A673 (cell line): ENCODE measurements at regions not wholly inside any gene's neighbourhood (a gene's known extent, or its start where the extent isn't known, plus 50 kb on each side); places are given as distances from the start of the nearest gene placed in this dataset.

Experiments
- BruUV-seq: library from RNA; stranded (reverse); fragments of 400-500 nt; replicated peaks from 2 replicates; lab custom pipeline; 2021; lab: Mats Ljungman, UMichigan
- CTCF ChIA-PET: fragments of 300-600 bp; sonication (Branson Sonifier 250); formaldehyde crosslinking; loops from one replicate; lab custom pipeline; 2022; ENCODE audit warnings: antibody characterized with exemption; lab: Charles Lee
- POLR2A ChIA-PET: fragments of 300-600 bp; sonication (Branson Sonifier 250); formaldehyde crosslinking; loops from one replicate; lab custom pipeline; 2022; ENCODE audit warnings: antibody characterized with exemption; ENCODE audit not compliant: low non-redundant PET; lab: Charles Lee
- DNase-seq: peaks from one replicate; pipeline ENCODE4 v3.0.0-alpha.2; 2015; ENCODE audit warnings: low spot score
- H3K27ac ChIP-seq: fragments of 200-600 bp; sonication (generic); 2 replicates; pipeline ENCODE4 v1.5.1; 2016; ENCODE audit warnings: mixed run types, low read depth, mild to moderate bottlenecking, mixed read lengths, antibody characterized with exemption, low read length; ENCODE audit not compliant: poor library complexity, severe bottlenecking
- H3K27me3 ChIP-seq: fragments of 200-600 bp; sonication (generic); replicated peaks from 2 replicates; pipeline ENCODE4 v1.6.1; 2017; ENCODE audit warnings: mixed run types, low read depth, mild to moderate bottlenecking, mixed read lengths, antibody characterized with exemption, low read length; ENCODE audit not compliant: insufficient read depth, poor library complexity
- H3K36me3 ChIP-seq: fragments of 200-600 bp; sonication (generic); 2 replicates; pipeline ENCODE4 v1.6.1; 2016; ENCODE audit warnings: mixed run types, mild to moderate bottlenecking, mixed read lengths, antibody characterized with exemption, low read length; ENCODE audit not compliant: insufficient read depth, poor library complexity, severe bottlenecking
- H3K4me1 ChIP-seq: fragments of 200-600 bp; sonication (generic); 2 replicates; pipeline ENCODE4 v1.6.1; 2017; ENCODE audit warnings: mixed run types, mild to moderate bottlenecking, mixed read lengths, antibody characterized with exemption, low read length; ENCODE audit not compliant: insufficient read depth, poor library complexity, severe bottlenecking
- H3K4me3 ChIP-seq: fragments of 200-600 bp; sonication (generic); 2 replicates; pipeline ENCODE4 v1.5.1; 2016; ENCODE audit warnings: low read depth, mixed run types, mild to moderate bottlenecking, mixed read lengths, low read length; ENCODE audit not compliant: poor library complexity, severe bottlenecking
- H3K9me3 ChIP-seq: fragments of 200-600 bp; sonication (generic); 2 replicates; pipeline ENCODE4 v1.6.1; 2016; ENCODE audit warnings: mixed run types, low read depth, mild to moderate bottlenecking, mixed read lengths, antibody characterized with exemption, low read length; ENCODE audit not compliant: poor library complexity, severe bottlenecking
- EZH2 ChIP-seq: fragments of 200-600 bp; sonication (generic); IDR thresholded peaks from 2 replicates; pipeline ENCODE4 v1.6.1; 2017; ENCODE audit warnings: borderline replicate concordance, low read depth, mild to moderate bottlenecking, mixed read lengths, antibody characterized with exemption, low read length; ENCODE audit not compliant: poor library complexity, severe bottlenecking
- intact Hi-C: fragments of 100-400 bp; cut with micrococcal nuclease; formaldehyde crosslinking; loops from one replicate; pipeline ENCODE4 v1.10.0; 2022; ENCODE audit not compliant: unreplicated experiment
- TF ChIP-seq, protein P1 (sequence below): fragments of 300-800, 200-600 bp; sonication (generic); conservative IDR thresholded peaks from 2 replicates; pipeline ENCODE4 v1.5.1; 2017; ENCODE audit warnings: low read depth, mild to moderate bottlenecking, antibody characterized with exemption, low read length, moderate library complexity, mixed read lengths

DNA sequence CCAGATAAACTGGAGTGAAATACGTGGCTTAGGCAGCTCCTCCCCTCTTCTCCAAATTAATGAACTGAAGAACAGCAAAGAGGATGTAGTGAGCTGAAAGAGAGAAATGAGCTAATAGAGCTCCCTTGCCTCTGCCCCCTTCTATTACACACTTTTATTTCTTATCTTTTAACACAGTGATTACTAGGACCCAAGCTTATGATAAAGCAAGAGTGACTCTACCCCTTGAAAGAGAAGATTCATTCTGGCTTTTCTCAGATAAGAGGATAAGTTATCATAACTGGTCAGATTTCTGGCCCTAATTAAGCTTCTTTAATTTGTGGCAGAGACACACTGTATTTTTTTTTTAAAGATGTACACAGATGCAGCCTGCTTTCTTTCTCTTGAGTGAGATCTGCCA, 102.2 kb downstream of the MSTN start:
- Histone ChIP-seq H3K9me3 (no peaks in the 10 kb centered on the region), H3K4me1 (no peaks in the 10 kb centered on the region), H3K36me3 (no peaks in the 10 kb centered on the region), H3K4me3 (no peak overlapping the region), H3K27me3 (no peaks in the 10 kb centered on the region), H3K27ac (no peak overlapping the region)
- no peak for TF ChIP-seq EZH2
- TF ChIP-seq, protein P1, sequence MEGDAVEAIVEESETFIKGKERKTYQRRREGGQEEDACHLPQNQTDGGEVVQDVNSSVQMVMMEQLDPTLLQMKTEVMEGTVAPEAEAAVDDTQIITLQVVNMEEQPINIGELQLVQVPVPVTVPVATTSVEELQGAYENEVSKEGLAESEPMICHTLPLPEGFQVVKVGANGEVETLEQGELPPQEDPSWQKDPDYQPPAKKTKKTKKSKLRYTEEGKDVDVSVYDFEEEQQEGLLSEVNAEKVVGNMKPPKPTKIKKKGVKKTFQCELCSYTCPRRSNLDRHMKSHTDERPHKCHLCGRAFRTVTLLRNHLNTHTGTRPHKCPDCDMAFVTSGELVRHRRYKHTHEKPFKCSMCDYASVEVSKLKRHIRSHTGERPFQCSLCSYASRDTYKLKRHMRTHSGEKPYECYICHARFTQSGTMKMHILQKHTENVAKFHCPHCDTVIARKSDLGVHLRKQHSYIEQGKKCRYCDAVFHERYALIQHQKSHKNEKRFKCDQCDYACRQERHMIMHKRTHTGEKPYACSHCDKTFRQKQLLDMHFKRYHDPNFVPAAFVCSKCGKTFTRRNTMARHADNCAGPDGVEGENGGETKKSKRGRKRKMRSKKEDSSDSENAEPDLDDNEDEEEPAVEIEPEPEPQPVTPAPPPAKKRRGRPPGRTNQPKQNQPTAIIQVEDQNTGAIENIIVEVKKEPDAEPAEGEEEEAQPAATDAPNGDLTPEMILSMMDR = no peak
- POLR2A ChIA-PET = no interaction called here
- no TSS peak for BruUV-seq
- DNase-seq = no peak
- intact Hi-C loops = no loop called here
- CTCF ChIA-PET = no interaction called here

DNA sequence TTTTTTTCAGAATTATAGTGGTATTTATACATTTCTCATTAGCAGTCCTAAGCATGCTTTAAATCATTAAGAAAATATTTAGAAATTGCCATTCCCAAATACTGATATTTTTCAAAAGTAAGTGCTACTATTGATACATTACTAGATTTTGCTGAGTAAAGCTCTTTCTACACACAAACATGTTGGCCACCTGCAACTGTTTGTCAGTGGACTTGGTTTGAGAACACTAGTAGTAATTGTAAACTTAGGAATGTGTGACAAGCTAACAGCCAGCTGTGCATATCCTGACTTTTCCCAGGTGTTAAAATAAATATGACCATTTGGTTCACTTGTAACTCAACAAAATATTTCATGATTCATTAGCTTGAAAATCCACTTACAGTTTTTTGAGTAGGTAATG, 103.1 kb downstream of the MSTN start:
- no TSS peak for BruUV-seq
- H3K27me3 ChIP-seq = no peaks in the 10 kb centered on the region
- no peak overlapping the region for H3K4me3 ChIP-seq
- H3K36me3 ChIP-seq = no peaks in the 10 kb centered on the region
- no peak for TF ChIP-seq EZH2
- TF ChIP-seq, protein P1 = no peak
- H3K27ac ChIP-seq = no peak overlapping the region
- H3K4me1 ChIP-seq = no peaks in the 10 kb centered on the region
- ChIA-PET CTCF (no interaction called here), POLR2A (no interaction called here)
- H3K9me3 ChIP-seq = no peaks in the 10 kb centered on the region
- DNase-seq = no peak
- intact Hi-C loops = no loop called here

DNA sequence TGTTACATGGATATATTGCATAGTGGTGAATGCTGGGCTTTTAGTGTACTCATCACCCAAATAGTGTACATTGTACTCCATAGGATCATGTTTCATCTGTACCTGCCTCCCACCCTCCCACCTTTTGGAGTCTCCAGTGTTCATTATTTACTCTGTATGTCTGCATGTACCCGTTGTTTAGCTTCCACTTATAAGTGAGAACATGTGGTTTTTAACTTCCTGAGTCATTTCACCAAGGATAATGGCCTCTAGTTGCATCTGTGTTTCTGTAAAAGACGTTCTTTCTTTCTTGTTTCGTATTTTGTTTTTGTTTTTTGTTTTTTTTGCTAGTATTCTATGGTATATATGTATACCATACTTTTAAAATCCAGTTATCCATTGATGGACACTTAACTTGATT, 107.5 kb downstream of the MSTN start:
- ChIA-PET CTCF (no interaction called here), POLR2A (no interaction called here)
- no peaks in the 10 kb centered on the region for H3K4me1 ChIP-seq
- DNase-seq = no peak
- no peaks in the 10 kb centered on the region for H3K27me3 ChIP-seq
- TF ChIP-seq, protein P1 = no peak
- TF ChIP-seq EZH2 = no peak
- no peak overlapping the region for H3K4me3 ChIP-seq
- BruUV-seq = no TSS peak
- no peak overlapping the region for H3K27ac ChIP-seq
- H3K36me3 ChIP-seq = no peaks in the 10 kb centered on the region
- intact Hi-C loops = no loop called here
- H3K9me3 ChIP-seq = no peaks in the 10 kb centered on the region
